Keratinocyte (primary cell): ENCODE measurements at regions not wholly inside any gene's neighbourhood (a gene's known extent, or its start where the extent isn't known, plus 50 kb on each side); places are given as distances from the start of the nearest gene placed in this dataset.

Experiments used
- CTCF ChIP-seq, 3 experiments: IDR thresholded peaks in 1 of 3; conservative IDR thresholded peaks in 1 of 3; optimal IDR thresholded peaks in 1 of 3; 2 replicates in 2 of 3; 3 replicates in 1 of 3; pipeline versions ENCODE3 to v1.5.1; 2011; ENCODE audit warnings: low read length in 3 of 3, mild to moderate bottlenecking in 3 of 3, moderate library complexity in 2 of 3, control low read depth in 1 of 3, inconsistent platforms in 1 of 3; ENCODE audit not compliant: insufficient read depth in 2 of 3; ENCODE audit errors: extremely low read depth in 1 of 3
- EZH2 ChIP-seq: IDR thresholded peaks from one replicate; pipeline ENCODE4 v1.6.1; 2012; ENCODE audit warnings: inconsistent platforms, mild to moderate bottlenecking, low read length, moderate library complexity

GRCh38 chr13:81203783-81204182 lies 862.9 kb upstream of the SPRY2 start:
- TF ChIP-seq CTCF (optimal IDR thresholded peaks at IDR 0.05 in 1 of 3, IDR thresholded peaks at IDR 0.05 in 1 of 3, conservative IDR thresholded peaks at IDR 0.05 in 1 of 3; ENCODE audit: extremely low read depth in 1 of 3, insufficient read depth in 2 of 3, low read length in 3 of 3) (no peak), EZH2 (no peak)
